ENCODE measurements at regions not wholly inside any gene's neighbourhood (a gene's known extent, or its start where the extent isn't known, plus 50 kb on each side); places are given as distances from the start of the nearest gene placed in this dataset.

DNA sequence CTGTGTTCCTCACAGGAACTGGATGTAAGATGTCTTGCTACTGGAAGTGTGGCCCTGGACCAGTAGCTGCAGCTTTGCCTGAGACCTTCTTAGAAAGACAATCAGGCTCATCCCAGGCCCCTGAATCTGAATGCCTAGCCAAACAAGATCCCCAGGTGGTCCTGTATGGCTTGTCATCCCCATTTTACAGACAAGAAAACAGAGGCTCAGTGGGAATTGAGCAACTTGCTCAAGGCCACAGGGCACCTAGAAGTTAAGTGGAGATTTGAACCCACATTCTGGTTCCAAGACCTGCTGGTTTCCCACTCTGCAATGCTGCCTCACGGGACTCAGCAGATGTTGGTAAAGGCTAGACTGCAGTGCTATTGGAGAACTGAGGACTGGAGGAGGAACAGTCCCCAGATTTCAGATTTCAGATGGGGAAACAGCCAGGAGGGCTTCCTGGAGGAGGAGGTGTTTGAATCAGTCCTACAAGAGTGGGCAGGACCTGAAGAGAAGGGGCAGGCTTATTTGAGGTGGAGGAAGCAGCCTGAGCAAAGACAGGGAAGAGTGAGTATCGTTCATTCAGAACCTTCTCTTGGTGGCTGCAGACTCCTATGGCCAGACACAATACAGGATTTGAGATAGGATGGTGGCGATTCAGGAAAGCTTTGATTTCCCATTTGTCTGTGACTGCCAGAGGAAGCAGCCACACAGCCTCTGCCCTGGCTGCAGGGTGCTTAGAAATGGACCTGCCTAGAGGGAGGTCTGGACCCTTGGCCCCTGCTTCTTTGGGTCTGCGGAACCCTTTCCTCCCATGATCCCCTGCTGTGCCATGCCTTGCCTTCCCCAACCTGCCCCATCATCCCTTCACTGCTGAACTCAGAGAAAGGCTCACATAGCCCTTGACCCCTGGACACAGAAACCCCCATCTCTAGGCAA is 233.4 kb upstream of the NLRP1 start:
- intact Hi-C loops (cut with micrococcal nuclease; ENCODE audit: unreplicated experiment) = no loop called here
- Histone ChIP-seq H3K9me2 (ENCODE audit: insufficient read depth) (no peaks in the 10 kb centered on the region), H3K9me3 (ENCODE audit: insufficient read depth, low read depth) (no peaks in the 10 kb centered on the region), H3K27me3 (ENCODE audit: insufficient read depth, low read depth) (peaks cover 45% of the 10 kb centered on the region; the same call in 1 of the 2 replicates), H3K4me3 (no peak overlapping the region), H2AFZ (no peak overlapping the region), H3K4me2 (no peak overlapping the region), H4K20me1 (ENCODE audit: insufficient read depth) (no peaks in the 10 kb centered on the region), H3F3A (ENCODE audit: insufficient read depth, low read depth) (no peaks in the 10 kb centered on the region), H3K36me3 (ENCODE audit: low read depth) (no peaks in the 10 kb centered on the region), H3K79me2 (ENCODE audit: low read depth) (no peaks in the 10 kb centered on the region), H3K27ac (no peak overlapping the region), H3K4me1 (replicated peaks; ENCODE audit: insufficient read depth) (peaks cover 14% of the 10 kb centered on the region)
- no TSS peak for BruUV-seq (replicated peaks)
- ChIA-PET POLR2A (ENCODE audit: unreplicated experiment) (no interaction called here), CTCF (no interaction called here)
- TF ChIP-seq EZH2 (IDR thresholded peaks at IDR 0.05; ENCODE audit: low read depth) = no peak
- TF ChIP-seq, protein P1, sequence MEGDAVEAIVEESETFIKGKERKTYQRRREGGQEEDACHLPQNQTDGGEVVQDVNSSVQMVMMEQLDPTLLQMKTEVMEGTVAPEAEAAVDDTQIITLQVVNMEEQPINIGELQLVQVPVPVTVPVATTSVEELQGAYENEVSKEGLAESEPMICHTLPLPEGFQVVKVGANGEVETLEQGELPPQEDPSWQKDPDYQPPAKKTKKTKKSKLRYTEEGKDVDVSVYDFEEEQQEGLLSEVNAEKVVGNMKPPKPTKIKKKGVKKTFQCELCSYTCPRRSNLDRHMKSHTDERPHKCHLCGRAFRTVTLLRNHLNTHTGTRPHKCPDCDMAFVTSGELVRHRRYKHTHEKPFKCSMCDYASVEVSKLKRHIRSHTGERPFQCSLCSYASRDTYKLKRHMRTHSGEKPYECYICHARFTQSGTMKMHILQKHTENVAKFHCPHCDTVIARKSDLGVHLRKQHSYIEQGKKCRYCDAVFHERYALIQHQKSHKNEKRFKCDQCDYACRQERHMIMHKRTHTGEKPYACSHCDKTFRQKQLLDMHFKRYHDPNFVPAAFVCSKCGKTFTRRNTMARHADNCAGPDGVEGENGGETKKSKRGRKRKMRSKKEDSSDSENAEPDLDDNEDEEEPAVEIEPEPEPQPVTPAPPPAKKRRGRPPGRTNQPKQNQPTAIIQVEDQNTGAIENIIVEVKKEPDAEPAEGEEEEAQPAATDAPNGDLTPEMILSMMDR (conservative IDR thresholded peaks at IDR 0.05) = no peak
- DNase-seq = no peak

DNA sequence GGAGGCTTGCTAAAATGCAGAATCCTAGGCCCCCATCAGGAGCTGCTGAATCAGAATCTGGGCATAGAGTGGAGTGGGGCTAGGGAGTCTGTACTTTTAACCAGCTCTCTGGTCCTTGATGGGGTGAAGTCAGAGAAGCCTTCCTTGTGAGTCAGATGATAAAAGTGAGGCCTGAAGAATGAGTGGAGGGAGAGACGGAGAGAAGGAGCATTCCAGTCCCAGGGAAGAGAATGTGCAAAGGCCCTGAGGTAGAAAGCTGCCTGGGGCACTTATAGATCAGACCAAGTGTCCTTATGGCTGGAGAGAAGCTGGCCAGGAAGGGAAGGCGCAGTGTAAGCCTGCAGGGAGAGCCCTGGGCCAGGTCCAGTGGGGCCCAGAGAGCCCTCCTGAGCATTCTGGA is 235.1 kb upstream of the NLRP1 start:
- Histone ChIP-seq H3K4me1 (replicated peaks; ENCODE audit: insufficient read depth) (peaks cover 14% of the 10 kb centered on the region), H2AFZ (no peak overlapping the region), H3F3A (ENCODE audit: insufficient read depth, low read depth) (no peaks in the 10 kb centered on the region), H3K9me2 (ENCODE audit: insufficient read depth) (no peaks in the 10 kb centered on the region), H3K4me2 (no peak overlapping the region), H4K20me1 (ENCODE audit: insufficient read depth) (no peaks in the 10 kb centered on the region), H3K27me3 (ENCODE audit: insufficient read depth, low read depth) (peaks cover 29% of the 10 kb centered on the region; the same call in 1 of the 2 replicates), H3K36me3 (ENCODE audit: low read depth) (no peaks in the 10 kb centered on the region), H3K9me3 (ENCODE audit: insufficient read depth, low read depth) (no peaks in the 10 kb centered on the region), H3K79me2 (ENCODE audit: low read depth) (no peaks in the 10 kb centered on the region), H3K4me3 (no peak overlapping the region), H3K27ac (no peak overlapping the region)
- ChIA-PET POLR2A (ENCODE audit: unreplicated experiment) (interaction anchor here (0.8 kb wide), 1 partner anchor 1523 kb away, joined by 3 read pairs; no protein-coding TSS in a partner anchor), CTCF (no interaction called here)
- TF ChIP-seq, protein P1 (conservative IDR thresholded peaks at IDR 0.05) = no peak
- no peak for TF ChIP-seq EZH2 (IDR thresholded peaks at IDR 0.05; ENCODE audit: low read depth)
- BruUV-seq (replicated peaks) = no TSS peak
- no peak for DNase-seq
- intact Hi-C loops (cut with micrococcal nuclease; ENCODE audit: unreplicated experiment) = no loop called here

DNA sequence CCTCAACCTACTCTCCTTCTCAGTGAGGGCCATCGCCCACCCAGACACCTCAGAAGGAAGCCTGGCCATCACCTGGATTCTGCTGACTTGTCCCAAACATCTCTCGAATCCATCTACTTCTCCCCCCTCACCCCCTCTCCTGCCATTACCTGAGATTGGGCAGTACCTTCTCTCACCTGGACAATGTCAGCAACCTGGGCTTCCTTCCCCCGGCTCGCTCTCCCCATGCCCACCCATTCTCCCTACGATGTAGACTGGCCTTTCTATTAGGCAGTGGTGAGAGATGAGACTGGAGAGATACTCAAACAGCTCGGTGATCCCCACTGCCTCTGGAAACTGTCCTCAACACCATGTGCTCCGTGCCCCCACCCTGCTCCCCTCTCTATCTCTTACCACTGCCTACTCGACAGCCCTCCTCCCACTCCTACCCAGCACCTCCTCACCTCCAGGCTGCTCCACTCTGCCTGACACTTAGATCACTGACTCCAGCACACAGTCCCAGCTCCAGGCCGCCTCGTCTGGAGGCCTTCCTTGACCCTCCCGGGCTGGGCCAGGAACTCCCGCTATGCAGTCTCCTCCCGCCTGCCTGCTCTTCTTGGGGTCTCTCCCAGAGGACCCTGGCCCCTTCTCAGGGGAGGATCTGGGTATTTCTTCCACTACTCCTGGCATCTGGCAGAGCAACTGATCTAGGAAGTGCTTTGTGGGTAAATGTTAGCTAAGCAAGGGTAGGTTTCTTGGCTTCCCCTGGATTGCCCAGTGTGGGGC is 235.8 kb upstream of the NLRP1 start:
- no TSS peak for BruUV-seq (replicated peaks)
- Histone ChIP-seq H3F3A (ENCODE audit: insufficient read depth, low read depth) (no peaks in the 10 kb centered on the region), H3K27me3 (ENCODE audit: insufficient read depth, low read depth) (peaks cover 22% of the 10 kb centered on the region; the same call in 1 of the 2 replicates), H3K36me3 (ENCODE audit: low read depth) (no peaks in the 10 kb centered on the region), H3K27ac (no peak overlapping the region), H2AFZ (no peak overlapping the region), H3K4me2 (no peak overlapping the region), H3K9me3 (ENCODE audit: insufficient read depth, low read depth) (no peaks in the 10 kb centered on the region), H3K9me2 (ENCODE audit: insufficient read depth) (no peaks in the 10 kb centered on the region), H3K4me1 (replicated peaks; ENCODE audit: insufficient read depth) (peaks cover 14% of the 10 kb centered on the region), H4K20me1 (ENCODE audit: insufficient read depth) (no peaks in the 10 kb centered on the region), H3K4me3 (no peak overlapping the region), H3K79me2 (ENCODE audit: low read depth) (no peaks in the 10 kb centered on the region)
- POLR2A ChIA-PET (ENCODE audit: unreplicated experiment) = no interaction called here
- TF ChIP-seq EZH2 (IDR thresholded peaks at IDR 0.05; ENCODE audit: low read depth) = no peak
- TF ChIP-seq, protein P1 (conservative IDR thresholded peaks at IDR 0.05) = no peak
- intact Hi-C loops (cut with micrococcal nuclease; ENCODE audit: unreplicated experiment) = no loop called here
- no peak for DNase-seq
- CTCF ChIA-PET = no interaction called here
